H9 (cell line): ENCODE measurements at regions not wholly inside any gene's neighbourhood (a gene's known extent, or its start where the extent isn't known, plus 50 kb on each side); places are given as distances from the start of the nearest gene placed in this dataset.

Experiments
- DNase-seq: peaks from one replicate; pipeline ENCODE4 v3.0.0-alpha.2; 2017
- H2AFZ ChIP-seq: one replicate; pipeline ENCODE4 v1.6.1; 2013; ENCODE audit warnings: mild to moderate bottlenecking, low read length, control low read depth, moderate library complexity
- H2AK5ac ChIP-seq: 2 replicates; pipeline ENCODE4 v1.6.1; 2013; ENCODE audit warnings: low read length, control low read depth, mixed read lengths; ENCODE audit not compliant: insufficient read length
- H2BK120ac ChIP-seq: one replicate; pipeline ENCODE4 v1.6.1; 2013; ENCODE audit warnings: low read depth, mild to moderate bottlenecking, low read length, control low read depth, inconsistent platforms; ENCODE audit not compliant: poor library complexity, severe bottlenecking
- H2BK12ac ChIP-seq: 2 replicates; pipeline ENCODE4 v1.6.1; 2013; ENCODE audit warnings: low read length, control low read depth, mixed read lengths, low read depth; ENCODE audit not compliant: insufficient read length
- H2BK15ac ChIP-seq: 2 replicates; pipeline ENCODE4 v1.6.1; 2013; ENCODE audit warnings: low read depth, low read length, control low read depth
- H2BK20ac ChIP-seq: one replicate; pipeline ENCODE4 v1.6.1; 2013; ENCODE audit warnings: low read depth, mild to moderate bottlenecking, low read length, control low read depth, inconsistent platforms; ENCODE audit not compliant: poor library complexity, severe bottlenecking
- H2BK5ac ChIP-seq: 2 replicates; pipeline ENCODE4 v1.6.1; 2013; ENCODE audit warnings: low read length, control low read depth, mixed read lengths; ENCODE audit not compliant: insufficient read length
- H3K14ac ChIP-seq: 2 replicates; pipeline ENCODE4 v1.6.1; 2013; ENCODE audit warnings: low read length, control low read depth; ENCODE audit not compliant: insufficient read depth
- H3K18ac ChIP-seq: 2 replicates; pipeline ENCODE4 v1.6.1; 2013; ENCODE audit warnings: low read depth, mild to moderate bottlenecking, mixed read lengths, low read length, control low read depth; ENCODE audit not compliant: insufficient read length
- H3K23ac ChIP-seq: 2 replicates; pipeline ENCODE4 v1.6.1; 2013; ENCODE audit warnings: low read length, control low read depth, mixed read lengths, low read depth; ENCODE audit not compliant: insufficient read length
- H3K23me2 ChIP-seq: 2 replicates; pipeline ENCODE4 v1.6.1; 2013; ENCODE audit warnings: low read depth, mild to moderate bottlenecking, mixed read lengths, low read length, control low read depth; ENCODE audit not compliant: insufficient read length, poor library complexity, severe bottlenecking
- H3K27ac ChIP-seq: 2 replicates; pipeline ENCODE4 v1.5.1; 2013; ENCODE audit warnings: low read length, control low read depth, mixed read lengths, low read depth; ENCODE audit not compliant: insufficient read length
- H3K27me3 ChIP-seq: 2 replicates; pipeline ENCODE4 v1.6.1; 2013; ENCODE audit warnings: low read length, control low read depth, inconsistent platforms; ENCODE audit not compliant: insufficient read depth
- H3K4ac ChIP-seq: 2 replicates; pipeline ENCODE4 v1.6.1; 2013; ENCODE audit warnings: low read depth, mild to moderate bottlenecking, control low read depth, inconsistent platforms, low read length, moderate library complexity
- H3K4me1 ChIP-seq: 2 replicates; pipeline ENCODE4 v1.6.1; 2013; ENCODE audit warnings: low read length, control low read depth, inconsistent platforms; ENCODE audit not compliant: insufficient read depth
- H3K4me2 ChIP-seq: 2 replicates; pipeline ENCODE4 v1.6.1; 2013; ENCODE audit warnings: low read length, control low read depth, mixed read lengths; ENCODE audit not compliant: insufficient read length, insufficient read depth
- H3K56ac ChIP-seq: 2 replicates; pipeline ENCODE4 v1.6.1; 2013; ENCODE audit warnings: low read depth, mild to moderate bottlenecking, mixed read lengths, low read length, control low read depth; ENCODE audit not compliant: insufficient read length
- H3K79me1 ChIP-seq: 2 replicates; pipeline ENCODE4 v1.6.1; 2013; ENCODE audit warnings: low read depth, mild to moderate bottlenecking, moderate library complexity, low read length, control low read depth, inconsistent platforms; ENCODE audit not compliant: insufficient read depth, poor library complexity, severe bottlenecking
- H3K79me2 ChIP-seq: 2 replicates; pipeline ENCODE4 v1.6.1; 2013; ENCODE audit warnings: low read length, control low read depth, inconsistent platforms; ENCODE audit not compliant: insufficient read depth
- H3K9ac ChIP-seq: 2 replicates; pipeline ENCODE4 v1.6.1; 2013; ENCODE audit warnings: low read length, control low read depth, mixed read lengths; ENCODE audit not compliant: insufficient read length; ENCODE audit errors: extremely low read depth
- H3K9me3 ChIP-seq: one replicate; pipeline ENCODE4 v1.6.1; 2013; ENCODE audit warnings: low read depth, low read length, inconsistent platforms; ENCODE audit not compliant: control insufficient read depth
- H3T11ph ChIP-seq: one replicate; pipeline ENCODE4 v1.6.1; 2013; ENCODE audit warnings: mild to moderate bottlenecking, low read length, control low read depth, inconsistent platforms
- H4K20me1 ChIP-seq: one replicate; pipeline ENCODE4 v1.6.1; 2013; ENCODE audit not compliant: control insufficient read depth, insufficient read length, insufficient read depth
- H4K5ac ChIP-seq: 2 replicates; pipeline ENCODE4 v1.6.1; 2013; ENCODE audit warnings: low read depth, mild to moderate bottlenecking, mixed read lengths, low read length, control low read depth; ENCODE audit not compliant: insufficient read length
- H4K8ac ChIP-seq: replicated peaks from 2 replicates; pipeline ENCODE4 v1.6.1; 2013; ENCODE audit warnings: low read length, control low read depth, mixed read lengths, low read depth; ENCODE audit not compliant: insufficient read length
- H4K91ac ChIP-seq: 2 replicates; pipeline ENCODE4 v1.6.1; 2013; ENCODE audit warnings: low read depth, mild to moderate bottlenecking, moderate library complexity, mixed read lengths, low read length, control low read depth; ENCODE audit not compliant: insufficient read length
- H3K27ac Mint-ChIP-seq, 3 experiments: 2 replicates in 2 of 3; 3 replicates in 1 of 3; pipeline ENCODE4 v1.8.0; 2020 to 2021; ENCODE audit warnings: mixed read lengths in 3 of 3, mild to moderate bottlenecking in 1 of 3, moderate library complexity in 1 of 3
- H3K27me3 Mint-ChIP-seq: 2 replicates; pipeline ENCODE4 v1.8.0; 2021; ENCODE audit warnings: low read depth, mild to moderate bottlenecking, moderate library complexity, mixed read lengths
- H3K36me3 Mint-ChIP-seq, 3 experiments: 2 replicates in 2 of 3; 3 replicates in 1 of 3; pipeline ENCODE4 v1.8.0; 2020 to 2021; ENCODE audit warnings: low read depth in 3 of 3, mixed read lengths in 3 of 3; ENCODE audit not compliant: insufficient read depth in 1 of 3
- H3K4me1 Mint-ChIP-seq, 2 experiments: 2 replicates each; pipeline ENCODE4 v1.8.0; 2020; ENCODE audit warnings: mixed read lengths in 2 of 2
- H3K4me3 Mint-ChIP-seq, 2 experiments: 2 replicates in 1 of 2; 3 replicates in 1 of 2; pipeline ENCODE4 v1.8.0; 2020 to 2021; ENCODE audit warnings: mild to moderate bottlenecking in 2 of 2, mixed read lengths in 2 of 2, moderate library complexity in 1 of 2
- H3K9me3 Mint-ChIP-seq, 2 experiments: 2 replicates in 1 of 2; 3 replicates in 1 of 2; pipeline ENCODE4 v1.8.0; 2020; ENCODE audit warnings: mild to moderate bottlenecking in 2 of 2, mixed read lengths in 2 of 2, moderate library complexity in 1 of 2
- CTCF ChIP-seq: fragments of 200-600 bp; sonication (generic); conservative IDR thresholded peaks from 3 replicates; pipeline ENCODE4 v1.8.0; 2021; ENCODE audit warnings: antibody characterized with exemption, mild to moderate bottlenecking
- WGBS: extraction: QIAGEN DNeasy Blood & Tissue Kit; methylation state at CpG from one replicate; pipeline ENCODE4 v1.1.7; 2013; ENCODE audit warnings: missing lambda C conversion rate, low lambda C conversion rate, mixed read lengths; ENCODE audit not compliant: insufficient read length; ENCODE audit errors: extremely low coverage; 5-methylcytosine and 5-hydroxymethylcytosine counted together

GRCh38 chr2:217643789-217644301 is 358.9 kb downstream of the TNS1 start:
- Histone ChIP-seq H2BK120ac (no peak overlapping the region), H3K4me2 (no peak overlapping the region), H4K5ac (no peak overlapping the region), H3T11ph (no peak overlapping the region), H2BK12ac (no peak overlapping the region), H2BK15ac (no peak overlapping the region), H2BK20ac (no peak overlapping the region), H3K9me3 (no peaks in the 10 kb centered on the region), H3K23me2 (no peaks in the 10 kb centered on the region), H2AFZ (no peak overlapping the region), H3K4me1 (no peaks in the 10 kb centered on the region), H2AK5ac (no peak overlapping the region), H3K4ac (no peak overlapping the region), H4K20me1 (no peaks in the 10 kb centered on the region), H3K23ac (no peak overlapping the region), H3K9ac (no peak overlapping the region), H3K18ac (no peak overlapping the region), H3K27ac (no peak overlapping the region), H3K79me1 (no peaks in the 10 kb centered on the region), H3K27me3 (no peaks in the 10 kb centered on the region), H4K8ac (no peak overlapping the region), H3K79me2 (no peaks in the 10 kb centered on the region), H3K14ac (no peak overlapping the region), H4K91ac (no peak overlapping the region), H2BK5ac (no peak overlapping the region), H3K56ac (no peak overlapping the region)
- H3K4me1 Mint-ChIP-seq: no peaks in the 10 kb centered on the region
- no peaks in the 10 kb centered on the region for H3K36me3 Mint-ChIP-seq
- H3K9me3 Mint-ChIP-seq: no peaks in the 10 kb centered on the region
- no peak overlapping the region for H3K4me3 Mint-ChIP-seq
- no CpG with 5 or more reads among the region's 6 CpGs for WGBS
- H3K27ac Mint-ChIP-seq: no peak overlapping the region
- DNase-seq: no peak
- H3K27me3 Mint-ChIP-seq: peaks cover 2% of the 10 kb centered on the region; the same call in 1 of the 2 replicates
- TF ChIP-seq CTCF: no peak
